ENCODE measurements at regions not wholly inside any gene's neighbourhood (a gene's known extent, or its start where the extent isn't known, plus 50 kb on each side); places are given as distances from the start of the nearest gene placed in this dataset.

DNA sequence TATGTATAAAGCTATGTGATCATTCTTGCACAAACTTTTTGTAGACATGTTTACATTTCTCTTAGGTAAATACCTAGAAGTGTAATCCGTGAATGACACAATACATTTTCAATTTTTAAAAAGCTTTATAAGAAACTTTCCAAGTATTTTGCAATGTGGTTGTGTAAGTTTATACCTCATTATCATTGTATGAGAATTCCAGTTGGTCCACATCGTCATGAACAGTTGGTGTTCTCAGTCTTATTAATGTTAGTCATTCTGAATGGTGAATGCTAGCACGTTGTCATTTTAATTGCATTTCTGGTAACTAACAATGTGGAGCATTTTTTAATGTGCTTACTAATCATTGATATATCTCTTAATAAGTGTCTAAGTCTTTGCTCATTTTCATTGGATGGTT is 116.5 kb upstream of the F13A1 start:
- no peaks in the 10 kb centered on the region for H3K79me2 ChIP-seq (ENCODE audit: insufficient read depth)
- no peak for DNase-seq
- no peak overlapping the region for H3K27ac ChIP-seq (ENCODE audit: low read depth in 2 of 2, low read length in 1 of 2)
- no peaks in the 10 kb centered on the region for H3K9me3 ChIP-seq
- H3K4me1 ChIP-seq (ENCODE audit: control insufficient read depth in 1 of 2, insufficient read depth in 2 of 2, low read depth in 1 of 2, low read length in 1 of 2) = no peaks in the 10 kb centered on the region
- WGBS (ENCODE audit: low lambda C conversion rate) = 0% methylated on average over 3 of the region's 3 CpGs
- H3K4me2 ChIP-seq = no peak overlapping the region
- no peak overlapping the region for H2AFZ ChIP-seq (ENCODE audit: low read depth)
- no peak overlapping the region for H3K9ac ChIP-seq
- ChIA-PET CTCF (no interaction called here), POLR2A (no interaction called here)
- no peak overlapping the region for H3K4me3 ChIP-seq (ENCODE audit: low read depth in 2 of 2, low read length in 1 of 2)
- H3K9me2 ChIP-seq = no peaks in the 10 kb centered on the region
- no peaks in the 10 kb centered on the region for H3K36me3 ChIP-seq (replicated peaks in 1 of 2; ENCODE audit: control insufficient read depth in 1 of 2, insufficient read depth in 2 of 2, low read length in 1 of 2)
- H3F3A ChIP-seq (replicated peaks; ENCODE audit: insufficient read depth) = no peaks in the 10 kb centered on the region
- TF ChIP-seq, protein P1, sequence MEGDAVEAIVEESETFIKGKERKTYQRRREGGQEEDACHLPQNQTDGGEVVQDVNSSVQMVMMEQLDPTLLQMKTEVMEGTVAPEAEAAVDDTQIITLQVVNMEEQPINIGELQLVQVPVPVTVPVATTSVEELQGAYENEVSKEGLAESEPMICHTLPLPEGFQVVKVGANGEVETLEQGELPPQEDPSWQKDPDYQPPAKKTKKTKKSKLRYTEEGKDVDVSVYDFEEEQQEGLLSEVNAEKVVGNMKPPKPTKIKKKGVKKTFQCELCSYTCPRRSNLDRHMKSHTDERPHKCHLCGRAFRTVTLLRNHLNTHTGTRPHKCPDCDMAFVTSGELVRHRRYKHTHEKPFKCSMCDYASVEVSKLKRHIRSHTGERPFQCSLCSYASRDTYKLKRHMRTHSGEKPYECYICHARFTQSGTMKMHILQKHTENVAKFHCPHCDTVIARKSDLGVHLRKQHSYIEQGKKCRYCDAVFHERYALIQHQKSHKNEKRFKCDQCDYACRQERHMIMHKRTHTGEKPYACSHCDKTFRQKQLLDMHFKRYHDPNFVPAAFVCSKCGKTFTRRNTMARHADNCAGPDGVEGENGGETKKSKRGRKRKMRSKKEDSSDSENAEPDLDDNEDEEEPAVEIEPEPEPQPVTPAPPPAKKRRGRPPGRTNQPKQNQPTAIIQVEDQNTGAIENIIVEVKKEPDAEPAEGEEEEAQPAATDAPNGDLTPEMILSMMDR (IDR thresholded peaks at IDR 0.05) = no peak
- TF ChIP-seq ELF1 (IDR thresholded peaks at IDR 0.05) = no peak
- no peak for TF ChIP-seq FOXJ3 (CRISPR knock-in tag; IDR thresholded peaks at IDR 0.05)
- no peak for TF ChIP-seq JUND (IDR thresholded peaks at IDR 0.05)
- TF ChIP-seq TEAD4 (IDR thresholded peaks at IDR 0.05; ENCODE audit: borderline replicate concordance, insufficient read depth) = no peak
- no peak for TF ChIP-seq RFX5 (IDR thresholded peaks at IDR 0.05; ENCODE audit: low read length)
- H3K27me3 ChIP-seq (ENCODE audit: insufficient read depth) = no peaks in the 10 kb centered on the region
- H4K20me1 ChIP-seq (ENCODE audit: insufficient read depth) = no peaks in the 10 kb centered on the region

DNA sequence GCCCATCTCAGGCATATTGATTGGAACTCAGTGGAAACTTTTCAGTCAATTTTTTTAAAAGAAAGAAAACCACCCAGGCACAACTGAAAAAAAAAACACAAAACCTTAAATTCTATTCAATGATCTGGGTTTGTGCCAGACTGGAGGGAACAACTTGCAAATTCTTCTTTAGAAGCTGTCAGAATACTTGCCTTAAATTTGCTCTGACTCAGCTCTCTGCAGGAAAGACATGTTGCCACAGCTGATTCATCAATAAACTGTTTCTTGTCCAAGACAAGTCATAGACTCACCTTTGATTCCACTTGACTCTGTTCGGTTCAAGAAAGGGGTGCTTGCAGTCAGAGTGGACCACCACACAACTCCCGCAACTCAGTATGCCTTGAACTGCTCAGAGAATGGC is 117.8 kb upstream of the F13A1 start:
- no peaks in the 10 kb centered on the region for H3K79me2 ChIP-seq (ENCODE audit: insufficient read depth)
- H3K4me1 ChIP-seq (ENCODE audit: control insufficient read depth in 1 of 2, insufficient read depth in 2 of 2, low read depth in 1 of 2, low read length in 1 of 2) = no peaks in the 10 kb centered on the region
- no peak overlapping the region for H3K9ac ChIP-seq
- ChIA-PET POLR2A (no interaction called here), CTCF (no interaction called here)
- H3K27me3 ChIP-seq (ENCODE audit: insufficient read depth) = no peaks in the 10 kb centered on the region
- no peaks in the 10 kb centered on the region for H3K9me2 ChIP-seq
- TF ChIP-seq FOXJ3 (CRISPR knock-in tag; IDR thresholded peaks at IDR 0.05) (no peak), SMC3 (IDR thresholded peaks at IDR 0.05; ENCODE audit: low read depth, low read length) (no peak), RCOR1 (IDR thresholded peaks at IDR 0.05; ENCODE audit: low read length) (no peak), RAD21 (IDR thresholded peaks at IDR 0.05; ENCODE audit: low read length) (no peak), MEF2A (IDR thresholded peaks at IDR 0.05; ENCODE audit: borderline replicate concordance, low read depth) (no peak), RXRA (IDR thresholded peaks at IDR 0.05; ENCODE audit: borderline replicate concordance, low read depth) (no peak), ELF1 (IDR thresholded peaks at IDR 0.05) (no peak), FOXM1 (IDR thresholded peaks at IDR 0.05; ENCODE audit: low read depth) (no peak), TAF1 (IDR thresholded peaks at IDR 0.05; ENCODE audit: borderline replicate concordance, low read depth, low read length) (no peak), GATA2 (CRISPR knock-in tag; IDR thresholded peaks at IDR 0.05) (no peak), JUND (IDR thresholded peaks at IDR 0.05) (no peak)
- TF ChIP-seq, protein P1 (IDR thresholded peaks at IDR 0.05) = no peak
- TF ChIP-seq, protein P2, sequence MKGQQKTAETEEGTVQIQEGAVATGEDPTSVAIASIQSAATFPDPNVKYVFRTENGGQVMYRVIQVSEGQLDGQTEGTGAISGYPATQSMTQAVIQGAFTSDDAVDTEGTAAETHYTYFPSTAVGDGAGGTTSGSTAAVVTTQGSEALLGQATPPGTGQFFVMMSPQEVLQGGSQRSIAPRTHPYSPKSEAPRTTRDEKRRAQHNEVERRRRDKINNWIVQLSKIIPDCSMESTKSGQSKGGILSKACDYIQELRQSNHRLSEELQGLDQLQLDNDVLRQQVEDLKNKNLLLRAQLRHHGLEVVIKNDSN (IDR thresholded peaks at IDR 0.05; ENCODE audit: borderline replicate concordance, low read depth) = no peak
- no peak overlapping the region for H2AFZ ChIP-seq (ENCODE audit: low read depth)
- no peaks in the 10 kb centered on the region for H4K20me1 ChIP-seq (ENCODE audit: insufficient read depth)
- H3K36me3 ChIP-seq (replicated peaks in 1 of 2; ENCODE audit: control insufficient read depth in 1 of 2, insufficient read depth in 2 of 2, low read length in 1 of 2) = no peaks in the 10 kb centered on the region
- H3K4me2 ChIP-seq = no peak overlapping the region
- no peak for DNase-seq
- no peak overlapping the region for H3K27ac ChIP-seq (ENCODE audit: low read depth in 2 of 2, low read length in 1 of 2)
- 0% methylated on average over 2 of the region's 2 CpGs for WGBS (ENCODE audit: low lambda C conversion rate)
- H3K4me3 ChIP-seq (ENCODE audit: low read depth in 2 of 2, low read length in 1 of 2) = no peak overlapping the region
- no peaks in the 10 kb centered on the region for H3F3A ChIP-seq (replicated peaks; ENCODE audit: insufficient read depth)
- H3K9me3 ChIP-seq = no peaks in the 10 kb centered on the region

Measured in SK-N-SH (cell line).